ENCODE measurements at regions not wholly inside any gene's neighbourhood (a gene's known extent, or its start where the extent isn't known, plus 50 kb on each side); places are given as distances from the start of the nearest gene placed in this dataset.

DNA sequence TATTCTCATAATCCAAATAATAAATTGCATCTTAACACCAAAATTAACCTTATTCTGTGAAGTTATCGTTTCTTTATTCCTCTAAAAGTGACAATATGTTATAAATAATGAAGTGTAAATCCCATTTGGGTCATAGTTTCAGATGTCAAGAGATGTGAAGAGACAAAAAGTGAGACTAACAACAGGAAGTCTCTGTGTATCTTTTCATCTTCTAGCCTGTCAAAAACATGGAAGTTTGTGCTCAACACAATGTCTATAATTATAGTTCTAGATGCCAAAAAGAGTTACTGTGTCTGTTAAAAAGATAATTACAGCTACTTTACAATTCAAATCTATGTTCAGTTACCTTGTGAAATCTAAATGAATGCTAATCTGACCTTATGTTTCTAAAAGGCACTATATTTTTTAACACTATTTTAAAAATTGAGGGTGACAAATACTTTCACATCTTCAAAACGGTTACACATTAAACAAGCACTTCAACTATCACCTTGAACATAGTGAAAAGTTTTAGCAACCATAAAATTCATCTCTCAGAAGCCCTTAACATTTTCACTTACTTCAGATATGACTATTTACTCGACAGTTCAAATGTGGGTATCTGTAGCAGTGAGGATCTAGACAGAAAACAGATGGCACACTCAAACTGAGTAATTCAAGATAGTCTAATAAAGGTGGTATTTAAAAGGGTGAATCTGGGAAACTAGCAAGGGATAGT lies 509.8 kb downstream of the ARAP2 start:
- Histone ChIP-seq H3K27me3 (no peaks in the 10 kb centered on the region), H3K4me1 (no peaks in the 10 kb centered on the region), H3K36me3 (no peaks in the 10 kb centered on the region), H3K9me3 (no peaks in the 10 kb centered on the region), H3K27ac (no peak overlapping the region), H3K4me3 (no peak overlapping the region)
- no peak for TF ChIP-seq POLR2A (IDR thresholded peaks at IDR 0.05)
- TF ChIP-seq, protein P1, sequence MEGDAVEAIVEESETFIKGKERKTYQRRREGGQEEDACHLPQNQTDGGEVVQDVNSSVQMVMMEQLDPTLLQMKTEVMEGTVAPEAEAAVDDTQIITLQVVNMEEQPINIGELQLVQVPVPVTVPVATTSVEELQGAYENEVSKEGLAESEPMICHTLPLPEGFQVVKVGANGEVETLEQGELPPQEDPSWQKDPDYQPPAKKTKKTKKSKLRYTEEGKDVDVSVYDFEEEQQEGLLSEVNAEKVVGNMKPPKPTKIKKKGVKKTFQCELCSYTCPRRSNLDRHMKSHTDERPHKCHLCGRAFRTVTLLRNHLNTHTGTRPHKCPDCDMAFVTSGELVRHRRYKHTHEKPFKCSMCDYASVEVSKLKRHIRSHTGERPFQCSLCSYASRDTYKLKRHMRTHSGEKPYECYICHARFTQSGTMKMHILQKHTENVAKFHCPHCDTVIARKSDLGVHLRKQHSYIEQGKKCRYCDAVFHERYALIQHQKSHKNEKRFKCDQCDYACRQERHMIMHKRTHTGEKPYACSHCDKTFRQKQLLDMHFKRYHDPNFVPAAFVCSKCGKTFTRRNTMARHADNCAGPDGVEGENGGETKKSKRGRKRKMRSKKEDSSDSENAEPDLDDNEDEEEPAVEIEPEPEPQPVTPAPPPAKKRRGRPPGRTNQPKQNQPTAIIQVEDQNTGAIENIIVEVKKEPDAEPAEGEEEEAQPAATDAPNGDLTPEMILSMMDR (IDR thresholded peaks at IDR 0.05), result no peak
- DNase-seq (no peak), ATAC-seq (no peak)
- 25% methylated on average over 3 of the region's 3 CpGs for WGBS (ENCODE audit: insufficient coverage, low coverage, low lambda C conversion rate, missing lambda C conversion rate)
- intact Hi-C loops (cut with DNase I), result no loop called here

DNA sequence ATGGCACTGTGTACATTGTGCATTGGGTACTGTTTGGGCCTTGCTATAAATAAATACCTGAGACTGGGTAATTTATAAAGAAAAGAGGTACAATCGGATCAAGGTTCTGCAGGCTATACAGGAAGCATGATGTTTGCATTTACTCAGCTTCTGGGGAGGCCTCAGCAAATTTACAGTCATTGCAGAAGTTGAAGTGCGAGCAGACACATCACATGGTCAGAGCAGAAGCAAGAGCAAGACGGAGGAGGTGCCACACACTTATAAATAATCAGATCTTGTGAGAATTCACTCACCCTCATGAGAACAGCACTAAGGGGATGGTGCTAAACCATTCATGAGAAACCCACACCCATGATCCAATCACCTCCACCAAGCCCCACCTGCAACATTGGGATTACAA lies 505.0 kb downstream of the ARAP2 start:
- no peak for TF ChIP-seq POLR2A (IDR thresholded peaks at IDR 0.05)
- TF ChIP-seq, protein P1 (IDR thresholded peaks at IDR 0.05), result no peak
- H3K36me3 ChIP-seq, result no peaks in the 10 kb centered on the region
- H3K4me1 ChIP-seq, result no peaks in the 10 kb centered on the region
- WGBS (ENCODE audit: insufficient coverage, low coverage, low lambda C conversion rate, missing lambda C conversion rate), result 25% methylated on average over 3 of the region's 3 CpGs
- no peaks in the 10 kb centered on the region for H3K9me3 ChIP-seq
- ATAC-seq (no peak), DNase-seq (no peak)
- H3K27ac ChIP-seq, result no peak overlapping the region
- H3K27me3 ChIP-seq, result no peaks in the 10 kb centered on the region
- intact Hi-C loops (cut with DNase I), result no loop called here
- H3K4me3 ChIP-seq, result no peak overlapping the region

DNA sequence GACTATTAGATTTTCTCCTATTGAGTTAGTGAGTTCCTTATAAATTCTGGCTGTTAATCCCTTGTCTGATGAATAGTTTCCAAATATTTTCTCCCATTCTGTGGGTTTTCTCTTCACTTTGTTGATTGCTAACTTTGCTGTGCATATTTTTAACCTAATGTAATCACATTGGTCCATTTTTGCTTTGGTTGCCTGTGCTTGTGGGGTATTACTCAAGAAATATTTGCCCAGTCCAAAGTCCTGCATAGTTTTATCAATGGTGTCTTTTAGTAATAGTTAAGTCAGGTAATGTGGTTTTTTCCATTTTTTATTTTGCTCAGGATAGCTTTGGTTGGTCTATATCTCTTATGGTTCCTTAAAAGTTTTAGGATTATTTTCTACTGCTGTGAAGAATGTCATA lies 490.3 kb downstream of the ARAP2 start:
- DNase-seq, result no peak
- peak in 3 of 4 donors; percentile 30 to 65 (median 45) for ATAC-seq
- Histone ChIP-seq H3K9me3 (no peaks in the 10 kb centered on the region), H3K36me3 (no peaks in the 10 kb centered on the region), H3K4me1 (no peaks in the 10 kb centered on the region), H3K27me3 (no peaks in the 10 kb centered on the region), H3K27ac (no peak overlapping the region), H3K4me3 (no peak overlapping the region)
- intact Hi-C loops (cut with DNase I), result no loop called here
- TF ChIP-seq, protein P1 (IDR thresholded peaks at IDR 0.05), result no peak

DNA sequence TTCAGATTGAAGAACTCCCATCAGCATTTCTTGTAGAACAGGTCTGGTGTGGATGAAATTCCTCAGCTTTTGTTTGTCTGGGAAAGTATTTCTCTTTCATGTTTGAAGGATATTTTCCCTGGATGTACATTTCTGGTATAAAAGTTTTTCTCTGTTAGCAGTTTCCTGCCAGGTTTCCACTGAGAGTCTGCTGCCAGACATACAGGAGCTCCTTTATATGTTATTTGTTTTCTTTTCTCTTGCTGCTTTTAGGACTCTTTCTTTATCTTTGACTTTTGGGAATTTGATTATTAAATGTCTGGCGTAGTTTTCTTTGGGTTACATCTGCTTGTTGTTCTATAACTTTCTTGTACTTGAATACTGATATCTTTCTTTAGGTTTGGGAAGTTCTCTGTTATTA lies 486.5 kb downstream of the ARAP2 start:
- Histone ChIP-seq H3K4me1 (no peaks in the 10 kb centered on the region), H3K27me3 (no peaks in the 10 kb centered on the region), H3K9me3 (no peaks in the 10 kb centered on the region), H3K27ac (no peak overlapping the region), H3K4me3 (no peak overlapping the region), H3K36me3 (no peaks in the 10 kb centered on the region)
- TF ChIP-seq, protein P1 (IDR thresholded peaks at IDR 0.05), result no peak
- DNase-seq (no peak), ATAC-seq (no peak)
- 50% methylated on average over 1 of the region's 1 CpG for WGBS (ENCODE audit: insufficient coverage, low coverage, low lambda C conversion rate, missing lambda C conversion rate)
- intact Hi-C loops (cut with DNase I), result no loop called here

DNA sequence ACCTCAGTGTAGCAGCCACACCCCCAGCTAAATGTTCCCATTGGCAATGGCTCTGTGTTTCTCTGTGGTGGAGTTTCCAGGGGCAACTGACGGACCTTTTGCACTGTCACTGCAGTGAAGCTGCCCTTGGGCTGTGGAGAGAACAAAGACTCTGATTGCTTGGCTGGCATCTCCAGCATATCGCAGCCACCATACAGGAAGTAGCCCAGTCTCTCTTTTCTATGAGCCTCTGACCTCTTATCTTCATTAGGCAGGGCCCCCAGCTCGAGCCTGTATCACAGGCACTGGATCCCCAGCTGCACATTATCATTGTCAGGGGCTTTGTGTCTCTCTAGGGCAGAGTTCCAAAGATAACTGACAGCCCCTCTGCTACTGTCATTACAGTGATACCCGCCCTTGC lies 483.5 kb downstream of the ARAP2 start:
- Histone ChIP-seq H3K4me3 (no peak overlapping the region), H3K9me3 (no peaks in the 10 kb centered on the region), H3K27me3 (no peaks in the 10 kb centered on the region), H3K36me3 (no peaks in the 10 kb centered on the region), H3K27ac (no peak overlapping the region), H3K4me1 (no peaks in the 10 kb centered on the region)
- ATAC-seq (no peak), DNase-seq (no peak)
- 25% methylated on average over 2 of the region's 4 CpGs for WGBS (ENCODE audit: insufficient coverage, low coverage, low lambda C conversion rate, missing lambda C conversion rate)
- TF ChIP-seq, protein P1 (IDR thresholded peaks at IDR 0.05), result no peak
- no peak for TF ChIP-seq POLR2A (IDR thresholded peaks at IDR 0.05)
- intact Hi-C loops (cut with DNase I), result no loop called here

All from right lobe of liver (tissue), 6 donors.